ENCODE measurements at regions not wholly inside any gene's neighbourhood (a gene's known extent, or its start where the extent isn't known, plus 50 kb on each side); places are given as distances from the start of the nearest gene placed in this dataset.

- TF ChIP-seq EZH2 (IDR thresholded peaks at IDR 0.05; ENCODE audit: low read length, unreplicated experiment) (no peak), CTCF (conservative IDR thresholded peaks at IDR 0.05; ENCODE audit: low read depth, low read length) (no peak)
These were observed 455.3 kb upstream of the NAALADL2 start for GRCh38 chr3:174403831-174404230.
